ENCODE measurements at regions not wholly inside any gene's neighbourhood (a gene's known extent, or its start where the extent isn't known, plus 50 kb on each side); places are given as distances from the start of the nearest gene placed in this dataset.
"Not testable (repeated sequence)": the region's sequence is repeated elsewhere in the genome, so short reads cannot be mapped to it uniquely, and the experiment has no call there.

DNA sequence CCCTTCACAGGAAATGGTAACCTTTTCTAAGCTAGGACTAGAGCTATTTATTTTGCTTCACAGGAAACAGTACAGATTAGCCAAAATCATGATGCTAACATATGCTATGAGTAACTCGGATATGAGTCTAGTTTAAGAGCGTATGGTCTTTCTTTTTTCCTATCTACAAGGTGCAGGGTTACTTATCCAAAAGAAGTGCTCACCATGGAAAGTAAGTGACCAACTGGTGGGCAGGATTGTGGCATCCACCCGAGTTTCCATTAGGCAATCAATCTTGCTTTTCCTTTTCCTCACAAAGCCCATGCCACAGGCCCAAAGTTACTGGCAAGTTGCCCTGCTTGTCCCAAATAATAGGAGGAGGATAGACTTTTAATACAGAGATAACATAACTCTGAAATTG is 765.1 kb upstream of the POM121L12 start:
- no peak for DNase-seq (ENCODE audit: low read depth, low spot score)

DNA sequence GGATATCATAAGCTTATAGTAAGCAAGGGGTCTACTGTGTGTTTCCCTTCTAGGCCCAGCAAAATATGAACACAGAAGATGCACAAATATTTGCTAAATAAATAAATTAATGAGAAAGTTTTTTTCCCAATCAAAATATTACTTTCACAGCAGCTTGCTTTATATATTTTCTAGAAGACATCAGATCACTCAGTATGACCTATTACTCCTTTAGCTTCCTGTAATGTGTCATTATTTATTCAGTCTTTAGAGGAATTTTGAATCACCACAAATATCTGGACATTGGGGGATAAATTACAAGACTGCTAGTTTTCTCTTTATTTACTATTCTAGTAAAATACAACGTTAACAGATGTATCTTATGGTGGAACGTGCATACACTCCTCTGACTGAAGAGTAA is 765.8 kb upstream of the POM121L12 start:
- no peak for DNase-seq (ENCODE audit: low read depth, low spot score)

- DNase-seq (ENCODE audit: low read depth, low spot score), result no peak
Observed at GRCh38 chr7:52261057-52261456, 774.4 kb upstream of the POM121L12 start.

DNA sequence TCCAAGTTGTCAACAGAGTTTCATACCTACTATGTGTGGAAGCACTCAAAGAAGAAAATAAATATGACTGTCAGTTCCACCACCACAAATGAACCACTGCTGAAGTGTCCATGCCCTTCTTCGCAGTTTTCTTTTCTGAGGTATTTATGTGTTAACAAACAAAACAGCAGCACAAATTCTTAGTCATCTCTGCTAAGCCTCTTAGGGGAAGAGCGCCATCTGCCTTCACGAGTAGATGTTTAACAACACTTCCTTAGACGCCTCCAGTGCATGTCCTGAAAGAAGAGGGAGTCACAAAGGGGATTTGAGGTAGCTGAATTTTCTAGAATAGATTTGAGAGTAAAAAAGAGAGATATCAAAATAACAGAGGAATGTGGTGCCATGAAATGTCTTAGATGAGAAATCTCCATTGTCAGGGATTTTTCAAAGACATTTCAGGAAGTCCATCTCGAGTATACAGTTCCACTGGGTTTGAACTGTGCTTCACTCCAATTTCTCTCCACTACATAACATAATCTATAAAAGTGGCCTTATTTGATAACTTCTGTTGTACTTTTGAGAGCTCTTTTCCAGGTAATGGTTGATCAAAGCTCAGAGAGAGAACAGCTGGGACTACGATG is 775.3 kb upstream of the POM121L12 start:
- DNase-seq (ENCODE audit: low read depth, low spot score), result no peak

DNA sequence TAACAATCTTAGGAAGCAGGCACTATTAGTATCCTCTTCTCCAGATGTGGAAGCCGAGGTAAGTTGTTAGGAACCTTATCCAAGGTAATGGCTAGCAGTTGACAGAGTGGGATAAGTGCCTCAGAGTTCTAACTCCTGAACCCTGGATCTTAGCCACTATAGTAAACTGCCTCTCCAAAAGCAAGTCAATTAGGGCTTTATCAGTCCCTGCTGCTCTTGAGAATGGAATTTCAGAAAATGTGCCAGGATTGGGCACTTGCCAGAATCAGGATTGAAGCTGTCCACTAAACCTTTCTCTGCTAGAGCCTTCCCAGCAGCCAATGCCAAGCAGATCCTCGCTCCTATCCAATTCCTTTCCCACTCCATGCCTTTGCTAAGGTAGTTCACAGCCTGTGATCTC is 777.5 kb upstream of the POM121L12 start:
- DNase-seq (ENCODE audit: low read depth, low spot score), result no peak

DNA sequence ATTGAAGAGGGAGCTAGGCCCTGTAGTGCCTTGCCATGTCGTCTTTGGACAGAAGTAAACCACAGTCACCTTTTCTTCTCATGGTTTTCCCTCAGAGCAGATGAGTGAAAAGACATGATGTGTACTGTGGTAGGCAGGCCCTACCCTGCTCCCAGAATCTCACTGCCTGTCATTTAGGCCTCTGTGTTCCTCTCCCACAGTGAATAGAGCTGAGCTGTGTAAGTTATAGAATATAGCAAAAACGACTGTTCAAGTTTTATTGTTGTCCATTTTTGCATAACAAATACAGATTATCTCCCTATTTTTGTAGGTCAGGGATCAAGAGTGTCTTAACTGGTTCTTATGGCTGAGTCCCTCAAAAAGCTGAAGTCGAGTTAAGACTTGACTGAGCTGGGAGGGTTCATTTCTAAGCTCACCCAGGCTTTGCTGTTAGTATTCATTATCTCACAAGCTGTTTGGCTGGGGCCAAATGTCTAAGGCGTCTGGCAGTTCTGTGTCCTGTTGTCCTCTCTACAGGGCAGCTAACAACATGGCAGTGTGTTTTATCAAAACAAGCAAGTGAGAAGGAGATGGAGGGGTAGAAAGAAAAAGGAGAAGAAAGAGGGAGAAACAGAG is 780.9 kb upstream of the POM121L12 start:
- no peak for DNase-seq (ENCODE audit: low read depth, low spot score)

DNA sequence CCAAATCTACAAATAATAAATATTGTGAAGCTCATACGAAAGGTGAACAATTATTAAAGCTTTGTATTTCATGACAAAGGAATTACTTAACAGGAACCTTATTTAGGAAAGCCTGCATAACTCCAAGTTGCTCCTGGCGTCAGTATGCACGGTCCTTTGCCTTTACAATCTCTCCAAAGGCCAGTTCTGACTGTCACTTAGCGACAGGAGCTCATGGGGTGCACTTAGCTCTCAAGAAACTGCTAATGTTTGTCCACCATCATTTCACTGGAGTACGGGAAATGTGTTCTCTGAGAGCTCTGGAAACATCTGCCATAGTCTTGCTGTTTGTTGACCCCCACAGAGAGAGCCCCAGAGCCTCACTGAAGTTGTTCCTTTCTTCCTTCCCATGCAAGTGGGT is 781.5 kb upstream of the POM121L12 start:
- DNase-seq (ENCODE audit: low read depth, low spot score), result no peak

- DNase-seq (ENCODE audit: low read depth, low spot score), result no peak
Observed at GRCh38 chr7:52249741-52250140, 785.7 kb upstream of the POM121L12 start.

DNA sequence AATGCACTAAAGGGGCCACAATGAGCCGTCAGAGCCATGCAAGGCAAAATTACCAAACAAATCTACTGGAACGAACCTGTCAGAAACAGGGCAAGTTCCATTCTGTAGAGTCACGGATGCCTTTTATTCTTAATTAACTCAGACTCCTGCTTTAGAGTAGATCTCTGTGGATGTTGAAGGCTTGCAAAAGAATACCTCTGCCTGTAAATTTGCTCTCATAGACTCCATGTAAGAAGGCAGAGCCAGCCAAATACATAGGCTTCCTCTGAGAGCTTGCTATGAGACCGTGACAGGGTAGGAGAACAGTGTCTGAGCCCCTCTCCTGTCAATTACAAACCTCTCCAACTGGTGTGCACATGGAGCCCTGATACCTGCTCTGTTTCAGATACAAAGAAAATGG is 787.9 kb upstream of the POM121L12 start:
- no peak for DNase-seq (ENCODE audit: low read depth, low spot score)

- no peak for DNase-seq (ENCODE audit: low read depth, low spot score)
Observed at GRCh38 chr7:52243685-52244084, 791.7 kb upstream of the POM121L12 start.

DNA sequence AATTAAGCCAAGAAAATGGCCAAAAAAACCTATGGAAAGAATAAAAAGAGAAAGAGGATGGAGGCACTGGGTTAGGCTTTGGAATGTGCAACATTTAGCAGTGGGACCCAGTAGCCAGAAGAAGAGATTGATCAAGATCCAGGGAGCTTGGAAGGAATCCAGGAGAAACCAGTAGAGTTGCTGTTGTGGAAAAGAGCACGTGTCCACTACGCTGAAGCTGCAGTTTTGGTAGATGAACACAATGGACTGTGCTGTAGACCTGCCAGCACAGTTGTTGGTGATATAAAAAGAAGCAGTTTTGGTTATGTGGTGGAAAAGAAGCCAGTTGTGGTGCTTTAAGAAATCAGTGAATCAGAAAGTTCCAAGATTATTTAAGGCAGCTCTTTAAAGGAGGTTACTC is 802.2 kb upstream of the POM121L12 start:
- no peak for DNase-seq (ENCODE audit: low read depth, low spot score)

DNA sequence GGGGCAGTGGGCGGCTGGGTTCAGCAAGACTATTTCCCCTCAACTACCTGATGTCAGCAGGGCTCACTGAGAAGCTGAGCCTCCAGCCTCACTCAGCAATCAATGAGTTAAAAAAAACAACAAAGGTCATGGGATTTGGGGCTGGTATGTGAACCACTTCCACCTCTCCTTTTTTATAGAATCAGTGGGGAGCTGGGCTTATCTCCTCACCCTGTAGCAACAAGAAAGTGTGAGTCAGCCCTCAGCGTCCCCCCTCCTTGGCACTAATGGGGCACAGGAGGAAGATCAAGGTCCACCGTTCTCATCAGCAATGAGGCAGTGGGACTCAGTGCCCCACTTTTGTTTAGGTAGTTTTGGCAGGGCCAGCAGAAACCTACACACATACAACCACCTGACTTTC is 823.5 kb upstream of the POM121L12 start:
- DNase-seq (ENCODE audit: low read depth, low spot score), result no peak

DNA sequence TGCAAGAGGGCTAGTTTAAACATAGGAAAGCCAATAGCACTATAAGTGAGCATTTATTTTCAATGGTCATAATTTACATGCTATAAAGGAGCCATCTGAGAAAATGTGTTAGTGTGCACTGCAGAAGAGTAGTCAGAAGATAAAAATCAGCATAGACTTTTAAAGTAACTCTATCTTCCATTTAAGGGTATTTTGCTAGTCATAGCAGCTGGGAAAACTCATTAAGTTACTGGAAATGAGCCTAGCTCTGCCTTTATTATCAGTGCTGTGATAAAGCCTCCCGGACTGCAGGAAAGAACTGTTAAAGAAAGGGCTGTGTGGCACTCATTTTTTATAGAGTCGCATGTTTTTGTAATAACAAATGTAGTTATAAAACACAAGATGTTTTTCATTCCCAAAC is 825.8 kb upstream of the POM121L12 start:
- DNase-seq (ENCODE audit: low read depth, low spot score), result no peak

DNA sequence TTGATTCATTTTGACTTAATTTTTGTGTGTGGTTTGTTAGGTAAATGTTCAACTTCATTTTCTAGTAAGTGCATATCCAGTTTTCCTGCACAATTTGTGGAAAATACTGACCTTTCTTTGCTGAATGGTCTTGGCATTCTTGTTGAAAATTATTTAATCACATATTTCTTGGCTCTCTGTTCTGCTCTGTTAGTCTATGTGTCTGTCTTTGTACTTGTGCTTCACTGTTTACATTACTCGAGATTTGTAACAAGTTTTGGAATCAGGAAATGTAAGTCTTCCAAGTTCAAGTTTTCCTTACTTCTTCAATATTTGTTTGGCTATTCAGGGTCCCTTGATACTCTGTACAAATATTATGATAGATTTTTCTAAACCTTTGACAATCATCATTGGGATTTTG is 838.2 kb upstream of the POM121L12 start:
- no peak for DNase-seq (ENCODE audit: low read depth, low spot score)

GRCh38 chr7:52195664-52196063 is 839.8 kb upstream of the POM121L12 start:
- DNase-seq (ENCODE audit: low read depth, low spot score), result no peak

DNA sequence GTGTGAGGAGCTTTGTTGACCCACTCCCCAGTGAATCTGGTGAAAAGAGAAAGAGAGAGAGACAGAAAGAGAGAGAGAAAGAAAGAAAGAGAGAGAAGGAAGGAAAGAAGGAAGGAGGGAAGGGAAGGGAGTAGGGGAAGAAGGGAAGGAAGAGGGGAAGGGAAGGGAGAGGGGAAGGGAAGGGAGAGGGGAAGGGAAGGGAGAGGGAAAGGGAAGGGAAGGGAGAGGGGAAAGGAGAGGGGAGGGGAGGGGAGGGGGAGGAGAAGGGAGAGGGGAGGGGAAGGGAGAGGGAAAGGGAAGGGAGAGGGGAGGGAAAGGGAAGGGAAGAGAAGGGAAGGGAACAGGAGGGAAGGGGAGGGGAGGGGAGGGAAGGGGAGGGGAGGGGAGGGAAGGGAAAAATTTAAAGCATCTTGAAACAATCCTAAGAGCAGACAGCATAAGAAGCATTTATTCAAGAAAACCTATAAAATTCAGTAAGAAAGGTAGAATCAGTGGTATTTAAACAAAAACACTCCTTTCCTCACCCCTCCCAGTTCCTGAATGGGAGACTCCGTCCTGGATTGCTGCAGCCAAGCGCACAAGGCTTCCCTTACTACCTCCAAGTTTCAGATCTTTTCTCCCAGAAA is 846.2 kb upstream of the POM121L12 start:
- DNase-seq (ENCODE audit: low read depth, low spot score), result no peak

GRCh38 chr7:52184006-52184703 is 851.3 kb upstream of the POM121L12 start:
- no peak for DNase-seq (ENCODE audit: low read depth, low spot score)

DNA sequence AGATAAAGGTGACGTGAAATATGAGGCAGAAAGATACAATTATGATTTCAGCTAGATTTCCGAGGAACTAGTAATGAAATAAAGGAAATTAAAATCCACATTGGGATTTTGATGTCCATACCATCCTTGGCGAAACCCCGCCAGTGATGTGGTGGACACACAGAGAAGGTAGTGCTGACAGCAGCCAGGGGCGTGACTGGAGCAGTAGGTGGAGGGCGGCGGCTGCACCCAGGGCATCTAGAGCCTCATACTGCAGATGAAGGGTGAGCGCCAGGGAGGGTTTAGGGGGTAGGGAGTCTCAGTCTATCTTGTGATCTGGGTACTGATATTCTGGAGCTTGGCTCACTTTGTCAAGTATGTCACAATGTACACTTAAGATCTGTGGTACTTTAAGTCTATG is 855.5 kb upstream of the POM121L12 start:
- no peak for DNase-seq (ENCODE audit: low read depth, low spot score)

GRCh38 chr7:52168085-52168484 is 851.5 kb upstream of the COBL start:
- DNase-seq (ENCODE audit: low read depth, low spot score), result no peak

DNA sequence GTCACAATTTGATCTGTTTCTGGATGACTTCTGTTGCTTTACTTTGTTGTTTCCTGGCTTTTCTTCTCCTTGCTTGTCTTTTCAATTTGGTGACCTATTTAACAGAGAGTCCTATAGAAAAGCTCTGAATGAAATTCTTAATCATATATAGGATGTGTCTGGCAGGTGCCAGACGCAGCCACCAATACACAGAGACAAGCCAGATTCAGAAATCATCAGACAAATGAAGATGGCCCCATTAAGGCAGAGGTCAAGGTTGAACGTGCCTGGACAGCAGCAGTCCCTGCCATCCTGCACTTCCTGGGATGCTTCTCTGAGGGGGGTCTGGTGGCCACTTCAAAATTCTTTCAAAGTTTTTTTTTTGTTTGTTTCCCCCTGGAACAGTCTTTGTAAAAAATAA is 846.7 kb upstream of the COBL start:
- DNase-seq (ENCODE audit: low read depth, low spot score), result no peak

GRCh38 chr7:52161483-52161882 is 844.9 kb upstream of the COBL start:
- DNase-seq (ENCODE audit: low read depth, low spot score), result no peak

GRCh38 chr7:52159421-52159820 is 842.8 kb upstream of the COBL start:
- not testable (repeated sequence) for DNase-seq (ENCODE audit: low read depth, low spot score)

DNA sequence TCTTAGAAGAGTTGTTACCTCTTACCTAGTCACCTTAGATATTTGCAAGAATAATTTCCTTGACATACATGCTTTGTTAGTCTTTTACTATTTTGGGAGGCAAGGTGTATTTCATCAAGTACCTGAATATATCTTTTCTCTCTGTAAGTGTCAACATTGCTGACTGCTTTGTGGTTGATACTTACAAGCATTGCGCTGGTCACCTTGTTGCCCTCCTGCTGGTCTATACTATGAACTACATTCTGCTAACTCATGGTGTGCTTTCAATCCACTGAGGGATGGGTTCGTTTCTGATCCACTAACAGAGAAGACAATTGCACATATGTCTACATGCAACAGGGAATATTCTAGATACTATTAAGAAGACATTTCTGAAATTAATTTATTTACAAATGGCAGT is 837.8 kb upstream of the COBL start:
- DNase-seq (ENCODE audit: low read depth, low spot score), result no peak

Data from smooth muscle cell of the brain vasculature (primary cell).